Kidney (tissue), 13 donors: ENCODE measurements at regions not wholly inside any gene's neighbourhood (a gene's known extent, or its start where the extent isn't known, plus 50 kb on each side); places are given as distances from the start of the nearest gene placed in this dataset.

Source experiments
- DNase-seq, 5 donors: peaks; one replicate each; pipeline ENCODE4 v3.0.0-alpha.2; 2013 to 2020
- FAIRE-seq: peaks from 2 replicates; lab custom pipeline; 2012; peaks lifted over from hg19 to GRCh38; lab: Jason Lieb, UNC
- H3K27ac ChIP-seq, 2 donors: one replicate each; pipeline ENCODE4 v1.7.0; 2013; ENCODE audit warnings: low read depth in 2 of 2, low read length in 2 of 2, inconsistent platforms in 1 of 2
- H3K27me3 ChIP-seq: one replicate; pipeline ENCODE4 v1.7.1; 2013; ENCODE audit warnings: low read length, inconsistent platforms; ENCODE audit not compliant: control insufficient read depth, insufficient read depth
- H3K36me3 ChIP-seq, 3 donors: one replicate each; pipeline versions ENCODE4 v1.7.0 to v1.7.1; 2013; ENCODE audit warnings: low read length in 3 of 3, control low read depth in 1 of 3, inconsistent platforms in 1 of 3; ENCODE audit not compliant: insufficient read depth in 3 of 3, control insufficient read depth in 2 of 3
- H3K4me1 ChIP-seq, 3 donors: one replicate each; pipeline versions ENCODE4 v1.7.0 to v1.7.1; 2013; ENCODE audit warnings: low read length in 3 of 3, inconsistent platforms in 1 of 3, low read depth in 1 of 3; ENCODE audit not compliant: control insufficient read depth in 2 of 3, insufficient read depth in 2 of 3
- H3K4me3 ChIP-seq, 3 donors: one replicate each; pipeline versions ENCODE4 v1.7.0 to v1.8.1; 2013; ENCODE audit warnings: low read length in 3 of 3, control low read depth in 1 of 3, inconsistent platforms in 1 of 3
- H3K9ac ChIP-seq, 3 donors: one replicate each; pipeline versions ENCODE4 v1.7.0 to v1.7.1; 2013; ENCODE audit warnings: low read length in 3 of 3, control low read depth in 1 of 3, inconsistent platforms in 1 of 3
- H3K9me3 ChIP-seq, 3 donors: one replicate each; pipeline versions ENCODE4 v1.7.0 to v1.7.1; 2013; ENCODE audit warnings: low read length in 3 of 3, control low read depth in 1 of 3, inconsistent platforms in 1 of 3; ENCODE audit not compliant: control insufficient read depth in 2 of 3, insufficient read depth in 1 of 3
- intact Hi-C: fragments of 100-400 bp; cut with DNase I; formaldehyde crosslinking; loops from one replicate; pipeline ENCODE4 v1.11.1; 2022
- TF ChIP-seq, protein P1 (sequence below): IDR thresholded peaks from 3 replicates; pipeline ENCODE4 v1.5.1; 2012; ENCODE audit warnings: mild to moderate bottlenecking, moderate library complexity, borderline replicate concordance; ENCODE audit not compliant: insufficient read depth; ENCODE audit errors: extremely low read depth
- donor health status: control.
- donor health status: control.
- donor health status: control.
- donor health status: control.
- donor health status: control.
- donor health status: DM: yes; HTN: yes; CAD: no.
- donor health status: Normal renal cell carcinoma (clear cell type).

- H3K27ac ChIP-seq, result no peak overlapping the region
- TF ChIP-seq, protein P1, sequence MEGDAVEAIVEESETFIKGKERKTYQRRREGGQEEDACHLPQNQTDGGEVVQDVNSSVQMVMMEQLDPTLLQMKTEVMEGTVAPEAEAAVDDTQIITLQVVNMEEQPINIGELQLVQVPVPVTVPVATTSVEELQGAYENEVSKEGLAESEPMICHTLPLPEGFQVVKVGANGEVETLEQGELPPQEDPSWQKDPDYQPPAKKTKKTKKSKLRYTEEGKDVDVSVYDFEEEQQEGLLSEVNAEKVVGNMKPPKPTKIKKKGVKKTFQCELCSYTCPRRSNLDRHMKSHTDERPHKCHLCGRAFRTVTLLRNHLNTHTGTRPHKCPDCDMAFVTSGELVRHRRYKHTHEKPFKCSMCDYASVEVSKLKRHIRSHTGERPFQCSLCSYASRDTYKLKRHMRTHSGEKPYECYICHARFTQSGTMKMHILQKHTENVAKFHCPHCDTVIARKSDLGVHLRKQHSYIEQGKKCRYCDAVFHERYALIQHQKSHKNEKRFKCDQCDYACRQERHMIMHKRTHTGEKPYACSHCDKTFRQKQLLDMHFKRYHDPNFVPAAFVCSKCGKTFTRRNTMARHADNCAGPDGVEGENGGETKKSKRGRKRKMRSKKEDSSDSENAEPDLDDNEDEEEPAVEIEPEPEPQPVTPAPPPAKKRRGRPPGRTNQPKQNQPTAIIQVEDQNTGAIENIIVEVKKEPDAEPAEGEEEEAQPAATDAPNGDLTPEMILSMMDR, result no peak
- no peaks in the 10 kb centered on the region for H3K4me1 ChIP-seq
- DNase-seq (no peak), FAIRE-seq (no peak)
- no peak overlapping the region for H3K9ac ChIP-seq
- intact Hi-C loops, result no loop called here
- H3K27me3 ChIP-seq, result no peaks in the 10 kb centered on the region
- H3K9me3 ChIP-seq, result no peaks in the 10 kb centered on the region
- no peak overlapping the region for H3K4me3 ChIP-seq
- H3K36me3 ChIP-seq, result peaks cover 0 to 2% (median 0%) of the 10 kb centered on the region in 3 donors
Observed at GRCh38 chrX:150005027-150005426, 66.7 kb upstream of the EOLA2 start.

DNA sequence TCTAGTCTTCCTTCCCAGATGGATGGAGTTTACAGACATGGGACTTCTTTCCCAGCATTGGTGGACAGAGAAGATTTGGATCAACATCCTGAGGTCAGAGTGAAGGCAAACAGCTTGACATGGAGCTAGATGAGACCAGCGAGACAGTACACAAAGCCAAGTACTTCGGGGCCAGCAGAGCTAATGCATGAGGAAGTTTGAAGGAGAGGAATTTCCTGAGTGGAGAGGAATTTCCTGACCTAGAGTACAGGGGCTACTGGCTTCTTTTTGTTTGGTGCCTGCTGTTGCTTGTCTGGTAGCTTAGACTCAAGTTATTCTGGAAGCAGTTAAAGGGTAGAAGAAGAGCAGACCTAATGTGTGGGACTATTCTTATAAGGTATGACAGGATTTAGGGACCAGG, 69.1 kb upstream of the EOLA2 start:
- intact Hi-C loops, result no loop called here
- FAIRE-seq, result no peak
- no peaks in the 10 kb centered on the region for H3K36me3 ChIP-seq

GRCh38 chrX:150012647-150013381, 74.5 kb upstream of the EOLA2 start:
- no peak overlapping the region for H3K4me3 ChIP-seq
- TF ChIP-seq, protein P1, result no peak
- intact Hi-C loops, result no loop called here
- no peak for DNase-seq
- FAIRE-seq, result no peak
- H3K36me3 ChIP-seq, result no peaks in the 10 kb centered on the region
- H3K4me1 ChIP-seq, result no peaks in the 10 kb centered on the region
- no peak overlapping the region for H3K27ac ChIP-seq
- no peaks in the 10 kb centered on the region for H3K9me3 ChIP-seq
- H3K27me3 ChIP-seq, result no peaks in the 10 kb centered on the region
- no peak overlapping the region for H3K9ac ChIP-seq

More for the DNA sequence above, 69.1 kb upstream of the EOLA2 start:
- H3K9me3 ChIP-seq, result no peaks in the 10 kb centered on the region
- H3K4me3 ChIP-seq, result no peak overlapping the region
- H3K4me1 ChIP-seq, result no peaks in the 10 kb centered on the region
- H3K9ac ChIP-seq, result no peak overlapping the region
- no peaks in the 10 kb centered on the region for H3K27me3 ChIP-seq
- H3K27ac ChIP-seq, result no peak overlapping the region
- DNase-seq, result peak in 1 of 5 donors; percentile 7
- TF ChIP-seq, protein P1, result no peak
